Activated CD8-positive, alpha-beta memory T cell treated with anti-CD3 and anti-CD28 coated beads for 48 hours (primary cell): ENCODE measurements at regions not wholly inside any gene's neighbourhood (a gene's known extent, or its start where the extent isn't known, plus 50 kb on each side); places are given as distances from the start of the nearest gene placed in this dataset.

Source experiments
- DNase-seq, 3 experiments: peaks; one replicate each; pipeline ENCODE4 v3.0.0-alpha.2; 2020; ENCODE audit warnings: low read depth in 2 of 3, low spot score in 2 of 3

GRCh38 chr14:101025131-101025530, 121.6 kb upstream of the RTL1 start:
- no peak for DNase-seq

DNA sequence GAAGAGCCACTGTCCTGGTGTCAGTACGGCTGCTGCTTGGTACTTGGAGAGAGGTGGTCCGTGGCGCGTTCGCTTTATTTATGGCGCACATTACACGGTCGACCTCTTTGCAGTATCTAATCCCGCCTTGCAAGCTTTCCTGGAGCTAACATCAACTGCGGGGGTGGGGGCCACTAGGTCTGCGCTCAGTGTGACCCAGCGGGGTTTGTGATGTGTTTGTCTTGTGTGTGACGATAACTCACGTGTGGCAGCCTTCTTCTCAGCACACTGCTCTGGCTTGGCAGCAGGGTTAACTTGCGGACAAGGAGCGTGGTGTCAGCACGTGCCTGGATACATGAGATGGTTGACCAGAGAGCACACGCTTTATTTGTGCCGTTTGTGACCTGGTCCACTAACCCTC, 122.2 kb upstream of the RTL1 start:
- DNase-seq, result no peak

GRCh38 chr14:101026341-101026740, 122.8 kb upstream of the RTL1 start:
- DNase-seq, result no peak

DNA sequence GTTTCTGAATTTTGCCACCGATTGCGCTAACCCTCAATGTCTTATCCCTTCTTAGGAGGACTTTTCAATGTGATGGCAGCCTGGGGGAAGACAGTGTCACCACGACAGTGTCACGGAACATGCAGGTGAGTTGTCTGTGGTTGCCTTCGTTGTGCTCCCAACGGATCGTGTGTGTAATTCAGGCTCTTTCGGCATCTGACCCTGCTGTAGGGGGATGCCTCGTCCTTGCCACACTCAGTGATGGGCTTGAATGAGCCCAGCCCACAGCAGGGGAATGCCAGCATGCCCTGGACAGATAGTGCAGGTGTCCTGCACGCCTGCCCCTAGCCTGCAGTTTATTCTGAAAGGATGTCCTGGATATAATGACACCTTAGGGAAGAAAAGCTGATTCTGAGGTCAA, 123.8 kb upstream of the RTL1 start:
- DNase-seq, result no peak

GRCh38 chr14:101027966-101028365, 124.4 kb upstream of the RTL1 start:
- no peak for DNase-seq

GRCh38 chr14:101028971-101029667, 125.6 kb upstream of the RTL1 start:
- DNase-seq, result no peak

DNA sequence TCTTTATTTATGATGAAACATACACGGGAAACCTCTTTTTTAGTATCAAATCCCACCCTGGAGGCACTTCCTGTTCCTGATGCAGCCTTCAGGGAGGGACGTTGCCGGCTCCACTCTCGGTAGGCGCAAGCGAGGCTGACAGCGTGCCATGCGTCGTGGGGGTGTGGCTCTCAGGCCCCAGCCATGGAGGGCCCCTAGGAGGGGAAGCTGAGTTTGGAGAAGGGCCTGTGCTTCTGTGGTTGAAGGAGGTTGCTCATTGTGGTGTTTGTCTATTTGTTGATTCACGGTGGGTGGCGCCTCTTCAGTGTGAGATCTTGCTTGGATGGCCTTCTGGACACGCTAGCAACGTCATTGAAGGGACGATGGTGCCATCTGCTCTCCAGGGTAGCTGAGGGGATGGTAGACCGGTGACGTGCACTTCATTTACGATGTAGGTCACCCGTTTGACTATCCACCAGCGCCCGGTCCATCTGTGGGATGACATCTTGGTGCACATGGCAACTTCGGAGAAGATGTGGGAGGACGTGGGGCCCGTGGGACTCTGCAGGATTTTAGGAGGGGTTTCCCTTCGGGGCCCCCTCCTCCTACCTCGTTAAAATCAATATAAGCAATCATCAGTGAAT, 126.3 kb upstream of the RTL1 start:
- no peak for DNase-seq

DNA sequence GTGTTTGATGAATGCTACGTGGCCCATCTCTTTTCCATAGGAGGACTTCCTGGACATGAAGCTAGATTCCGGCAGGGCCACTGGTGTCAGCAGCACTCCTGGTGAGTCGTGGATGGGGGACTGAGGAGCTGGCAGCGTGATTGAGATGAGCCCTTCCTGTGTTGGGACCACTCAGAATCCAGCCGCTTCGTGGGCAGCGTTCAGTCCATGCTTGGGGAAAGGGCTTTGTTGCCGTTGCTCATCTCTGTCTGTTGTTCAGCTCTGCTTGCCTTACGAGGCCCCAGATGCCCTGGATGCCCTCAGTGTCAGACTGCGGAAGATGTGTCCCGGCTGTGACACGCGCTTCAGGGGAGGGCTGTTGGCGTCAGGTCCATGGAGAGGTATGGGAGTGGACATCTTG, 127.1 kb upstream of the RTL1 start:
- DNase-seq, result no peak

GRCh38 chr14:101031186-101031585, 127.7 kb upstream of the RTL1 start:
- no peak for DNase-seq

DNA sequence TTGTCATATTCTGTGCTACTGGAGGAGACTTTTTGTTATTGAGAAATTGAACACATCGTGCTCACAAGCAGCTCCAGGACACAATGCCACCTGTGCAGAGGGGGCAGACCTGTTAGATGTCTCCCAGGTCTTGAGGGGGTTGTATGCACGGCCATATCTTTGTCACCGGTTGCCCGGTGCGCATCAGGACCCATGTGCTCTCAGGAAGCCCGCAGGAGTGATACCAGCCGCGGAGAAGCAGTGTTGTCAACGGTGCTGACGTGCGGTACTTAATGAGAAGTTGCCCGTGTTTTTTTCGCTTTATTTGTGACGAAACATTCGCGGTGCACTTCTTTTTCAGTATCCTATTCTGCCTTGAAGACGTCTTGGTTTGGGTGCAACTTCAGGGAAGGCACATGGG, 128.2 kb upstream of the RTL1 start:
- no peak for DNase-seq

- DNase-seq, result no peak
These were observed 128.9 kb upstream of the RTL1 start for GRCh38 chr14:101032433-101032832.

DNA sequence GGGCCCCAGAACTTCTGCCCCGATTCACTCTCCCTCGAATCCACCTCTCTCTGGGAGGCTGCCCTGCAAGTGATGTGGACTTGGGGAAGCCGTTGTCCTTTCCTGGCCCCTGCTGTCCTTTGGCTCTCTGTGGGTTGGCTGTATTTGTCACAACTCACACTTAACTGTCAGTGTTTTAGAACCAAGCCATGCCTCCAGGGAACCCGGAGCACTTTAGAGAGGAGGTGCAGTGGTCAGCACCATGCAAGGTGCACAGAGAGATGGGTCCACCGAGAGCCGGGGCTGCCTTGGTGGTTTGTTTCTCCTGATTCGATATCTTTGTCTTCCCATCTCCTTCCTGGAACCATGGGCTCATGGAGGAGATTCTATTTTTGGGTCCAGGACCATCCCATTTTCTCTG, 129.5 kb upstream of the RTL1 start:
- no peak for DNase-seq

- DNase-seq, result no peak
These were observed 130.1 kb upstream of the RTL1 start for GRCh38 chr14:101033446-101034165.

GRCh38 chr14:101034986-101035385, 131.5 kb upstream of the RTL1 start:
- no peak for DNase-seq

GRCh38 chr14:101035466-101036225, 132.1 kb upstream of the RTL1 start:
- DNase-seq, result no peak

DNA sequence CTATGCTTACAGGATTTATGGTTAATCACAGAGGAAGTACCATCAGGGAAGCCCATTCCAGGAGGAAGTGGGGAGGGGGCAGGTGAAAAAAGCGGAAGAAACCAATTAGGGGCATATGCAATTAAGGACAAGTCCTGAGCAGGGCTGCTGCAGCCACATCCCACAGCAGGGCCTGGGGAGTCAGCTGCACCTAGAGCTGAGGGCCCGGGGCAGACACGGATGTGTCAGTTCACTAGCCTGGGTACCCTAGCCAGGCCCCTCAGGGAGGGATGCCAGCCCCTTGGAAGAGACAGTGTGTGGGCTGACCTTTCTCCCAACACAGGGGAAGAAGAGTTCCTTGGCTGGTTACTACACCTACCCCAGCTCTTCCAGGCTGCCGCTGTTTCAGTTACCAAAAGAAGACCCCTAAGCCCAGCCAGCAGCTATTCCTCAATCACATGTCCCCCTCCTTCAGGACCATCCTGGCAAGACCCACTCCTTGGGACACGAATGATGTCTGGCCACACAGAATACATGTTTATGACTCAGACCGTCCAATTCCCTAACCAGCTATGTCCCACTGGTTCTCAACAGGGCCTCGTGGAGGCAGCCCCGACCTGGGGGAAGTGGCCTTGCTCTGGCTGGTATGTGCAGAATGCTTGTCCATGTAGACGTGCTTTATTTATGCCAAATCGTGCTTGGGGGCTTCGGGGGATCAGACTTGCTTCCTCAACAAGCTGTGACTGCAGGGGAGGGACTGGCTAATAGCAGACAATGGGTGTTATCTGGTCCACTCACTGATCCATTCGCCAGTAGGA, 133.7 kb upstream of the RTL1 start:
- DNase-seq, result no peak

GRCh38 chr14:101039031-101039754, 135.7 kb upstream of the RTL1 start:
- no peak for DNase-seq

- DNase-seq, result no peak
These were observed 136.2 kb upstream of the RTL1 start for GRCh38 chr14:101039755-101040138.

- no peak for DNase-seq
These were observed 137.3 kb upstream of the RTL1 start for GRCh38 chr14:101040538-101041442.
